Keratinocyte (primary cell): ENCODE measurements at regions not wholly inside any gene's neighbourhood (a gene's known extent, or its start where the extent isn't known, plus 50 kb on each side); places are given as distances from the start of the nearest gene placed in this dataset.

Experiments used
- DNase-seq: peaks from one replicate; pipeline ENCODE4 v3.0.0-alpha.2; 2011; ENCODE audit warnings: low read depth, missing footprints, low spot score
- FAIRE-seq: peaks from 2 replicates; lab custom pipeline; 2011; peaks lifted over from hg19 to GRCh38; lab: Jason Lieb, UNC
- H2AFZ ChIP-seq: 2 replicates; pipeline ENCODE4 v1.6.0; 2012; ENCODE audit warnings: low read length, control low read depth, inconsistent platforms; ENCODE audit not compliant: control insufficient read depth
- H3K27ac ChIP-seq: 2 replicates; pipeline ENCODE4 v1.5.1; 2011; ENCODE audit warnings: low read length; ENCODE audit not compliant: control insufficient read depth, insufficient read depth
- H3K27me3 ChIP-seq: 3 replicates; pipeline ENCODE4 v1.6.0; 2011; ENCODE audit warnings: low read length; ENCODE audit not compliant: control insufficient read depth, insufficient read depth; ENCODE audit errors: extremely low read depth
- H3K36me3 ChIP-seq, 2 experiments: 2 replicates in 1 of 2; 3 replicates in 1 of 2; pipeline ENCODE4 v1.5.1; 2011; ENCODE audit warnings: low read length in 2 of 2, mild to moderate bottlenecking in 1 of 2; ENCODE audit not compliant: control insufficient read depth in 2 of 2, insufficient read depth in 2 of 2; ENCODE audit errors: extremely low read depth in 1 of 2
- H3K4me1 ChIP-seq: 3 replicates; pipeline ENCODE4 v1.5.1; 2011; ENCODE audit warnings: low read length; ENCODE audit not compliant: control insufficient read depth, insufficient read depth; ENCODE audit errors: extremely low read depth
- H3K4me2 ChIP-seq: 3 replicates; pipeline ENCODE4 v1.6.0; 2011; ENCODE audit warnings: low read depth, low read length; ENCODE audit not compliant: control insufficient read depth, insufficient read depth; ENCODE audit errors: extremely low read depth
- H3K4me3 ChIP-seq, 3 experiments: fragments of 200-600 bp in 1 of 3; sonication (generic) in 1 of 3; 2 replicates in 2 of 3; 3 replicates in 1 of 3; pipeline ENCODE4 v1.5.1; 2011 to 2016; ENCODE audit warnings: low read length in 3 of 3, mild to moderate bottlenecking in 3 of 3, control low read depth in 2 of 3, inconsistent platforms in 1 of 3, low read depth in 1 of 3, mixed read lengths in 1 of 3, mixed run types in 1 of 3, moderate library complexity in 1 of 3; ENCODE audit not compliant: control insufficient read depth in 2 of 3, insufficient read depth in 2 of 3; ENCODE audit errors: extremely low read depth in 1 of 3
- H3K79me2 ChIP-seq: 2 replicates; pipeline ENCODE4 v1.6.0; 2012; ENCODE audit warnings: low read length; ENCODE audit not compliant: control insufficient read depth, insufficient read depth
- H3K9ac ChIP-seq: 3 replicates; pipeline ENCODE4 v1.6.0; 2011; ENCODE audit warnings: low read length; ENCODE audit not compliant: control insufficient read depth, insufficient read depth; ENCODE audit errors: extremely low read depth
- H3K9me1 ChIP-seq: 3 replicates; pipeline ENCODE4 v1.6.0; 2011; ENCODE audit warnings: low read length; ENCODE audit not compliant: control insufficient read depth, insufficient read depth; ENCODE audit errors: extremely low read depth
- H3K9me3 ChIP-seq: 2 replicates; pipeline ENCODE4 v1.5.1; 2012; ENCODE audit warnings: low read depth, low read length; ENCODE audit not compliant: control insufficient read depth
- H4K20me1 ChIP-seq: 3 replicates; pipeline ENCODE4 v1.6.0; 2011; ENCODE audit warnings: low read length; ENCODE audit not compliant: control insufficient read depth, insufficient read depth; ENCODE audit errors: extremely low read depth
- CTCF ChIP-seq, 3 experiments: IDR thresholded peaks in 1 of 3; conservative IDR thresholded peaks in 1 of 3; optimal IDR thresholded peaks in 1 of 3; 2 replicates in 2 of 3; 3 replicates in 1 of 3; pipeline versions ENCODE3 to v1.5.1; 2011; ENCODE audit warnings: low read length in 3 of 3, mild to moderate bottlenecking in 3 of 3, moderate library complexity in 2 of 3, control low read depth in 1 of 3, inconsistent platforms in 1 of 3; ENCODE audit not compliant: insufficient read depth in 2 of 3; ENCODE audit errors: extremely low read depth in 1 of 3
- EZH2 ChIP-seq: IDR thresholded peaks from one replicate; pipeline ENCODE4 v1.6.1; 2012; ENCODE audit warnings: inconsistent platforms, mild to moderate bottlenecking, low read length, moderate library complexity
- dilution Hi-C: fragments of 300-500 bp; cut with MboI; formaldehyde crosslinking; loops from one replicate; pipeline ENCODE4 v1.7.0; 2020; ENCODE audit warnings: low sequenced_read_pairs; ENCODE audit not compliant: extremely low pct_ligation_motif_present

DNA sequence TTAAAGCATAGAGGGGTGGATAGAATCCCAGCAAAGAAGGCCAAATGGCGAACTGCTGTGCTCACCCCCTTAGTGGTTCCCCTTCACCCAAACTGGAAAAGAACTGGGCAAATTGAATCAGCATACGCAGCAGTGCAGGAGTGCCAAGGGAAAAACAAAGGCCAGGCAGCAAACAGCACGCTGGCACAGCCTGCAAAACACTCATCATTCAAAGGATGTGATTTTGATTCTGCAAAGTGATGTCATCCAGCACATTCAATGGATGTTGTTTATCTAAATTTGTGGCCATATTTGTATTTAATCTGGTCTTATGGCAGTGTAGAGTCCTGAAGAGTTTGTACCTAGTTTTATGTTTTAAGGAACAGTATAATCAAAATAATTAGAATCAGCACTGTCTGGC is 71.8 kb upstream of the ECE1 start:
- Histone ChIP-seq H2AFZ (peak overlapping the region; percentile 9), H3K9me3 (no peaks in the 10 kb centered on the region), H3K9me1 (no peaks in the 10 kb centered on the region), H3K9ac (no peak overlapping the region), H4K20me1 (no peaks in the 10 kb centered on the region), H3K4me2 (no peak overlapping the region), H3K4me3 (no peak overlapping the region), H3K27ac (no peak overlapping the region), H3K4me1 (peaks cover 14% of the 10 kb centered on the region), H3K36me3 (no peaks in the 10 kb centered on the region), H3K79me2 (no peaks in the 10 kb centered on the region), H3K27me3 (no peaks in the 10 kb centered on the region)
- FAIRE-seq = no peak
- no peak for DNase-seq
- TF ChIP-seq EZH2 (no peak), CTCF (optimal IDR thresholded peaks at IDR 0.05 in 1 of 3, IDR thresholded peaks at IDR 0.05 in 1 of 3, conservative IDR thresholded peaks at IDR 0.05 in 1 of 3; ENCODE audit: extremely low read depth in 1 of 3, insufficient read depth in 2 of 3, low read length in 3 of 3) (no peak)
- dilution Hi-C loops = loop anchor here (10.0 kb wide), 1 partner anchor 117 kb away; no protein-coding TSS in a partner anchor

DNA sequence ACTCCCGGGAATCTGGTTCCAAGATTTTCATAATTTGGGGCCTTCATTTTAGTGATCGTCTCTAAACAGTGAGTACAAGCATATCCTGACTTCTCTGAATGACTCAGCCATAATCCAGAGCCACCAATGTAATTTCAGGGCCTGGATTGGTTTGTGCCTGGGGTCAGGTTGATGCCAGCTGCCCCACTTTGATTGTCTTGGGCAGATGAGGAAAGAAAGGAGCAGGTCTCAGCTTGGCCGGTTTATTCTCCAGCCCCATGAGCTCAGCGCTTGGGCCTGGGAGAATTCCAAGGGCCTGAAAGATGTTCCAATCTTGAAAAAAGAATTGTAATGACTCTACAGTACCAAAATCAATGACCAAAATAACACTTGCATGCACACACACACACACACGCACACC is 71.2 kb upstream of the ECE1 start:
- TF ChIP-seq CTCF (optimal IDR thresholded peaks at IDR 0.05 in 1 of 3, IDR thresholded peaks at IDR 0.05 in 1 of 3, conservative IDR thresholded peaks at IDR 0.05 in 1 of 3; ENCODE audit: extremely low read depth in 1 of 3, insufficient read depth in 2 of 3, low read length in 3 of 3) (no peak), EZH2 (no peak)
- Histone ChIP-seq H3K4me3 (no peak overlapping the region), H3K9ac (no peak overlapping the region), H3K79me2 (no peaks in the 10 kb centered on the region), H3K4me2 (peak overlapping the region; percentile 14), H3K9me1 (no peaks in the 10 kb centered on the region), H3K9me3 (no peaks in the 10 kb centered on the region), H3K27ac (no peak overlapping the region), H4K20me1 (no peaks in the 10 kb centered on the region), H3K36me3 (no peaks in the 10 kb centered on the region), H2AFZ (peak overlapping the region; percentile 56), H3K27me3 (no peaks in the 10 kb centered on the region), H3K4me1 (peaks cover 14% of the 10 kb centered on the region)
- DNase-seq = no peak
- dilution Hi-C loops = loop anchor here (10.0 kb wide), 1 partner anchor 117 kb away; no protein-coding TSS in a partner anchor
- FAIRE-seq = peak; percentile 20
